Ishikawa (cell line): ENCODE measurements at regions not wholly inside any gene's neighbourhood (a gene's known extent, or its start where the extent isn't known, plus 50 kb on each side); places are given as distances from the start of the nearest gene placed in this dataset.

Source experiments
- CEBPB ChIP-seq: IDR thresholded peaks from 2 replicates; pipeline ENCODE4 v1.6.1; 2012
- CREB1 ChIP-seq: IDR thresholded peaks from 2 replicates; pipeline ENCODE4 v1.6.1; 2012; ENCODE audit warnings: low read depth
- EP300 ChIP-seq: IDR thresholded peaks from 2 replicates; pipeline ENCODE4 v1.6.1; 2012; ENCODE audit warnings: borderline replicate concordance
- MAX ChIP-seq: IDR thresholded peaks from 2 replicates; pipeline ENCODE4 v1.6.1; 2012
- RAD21 ChIP-seq: IDR thresholded peaks from 2 replicates; pipeline ENCODE4 v1.6.1; 2012; ENCODE audit warnings: low read depth
- TAF1 ChIP-seq: IDR thresholded peaks from 2 replicates; pipeline ENCODE4 v1.6.1; 2012; ENCODE audit warnings: low read depth, mild to moderate bottlenecking
- YY1 ChIP-seq: IDR thresholded peaks from 2 replicates; pipeline ENCODE4 v1.6.1; 2012; ENCODE audit warnings: low read depth

GRCh38 chr17:69702078-69702477 is 287.6 kb downstream of the MAP2K6 start:
- no peak for TF ChIP-seq YY1
- TF ChIP-seq CEBPB = no peak
- no peak for TF ChIP-seq MAX
- TF ChIP-seq RAD21 = no peak
- TF ChIP-seq EP300 = no peak
- no peak for TF ChIP-seq TAF1
- TF ChIP-seq CREB1 = no peak
